ENCODE measurements at regions not wholly inside any gene's neighbourhood (a gene's known extent, or its start where the extent isn't known, plus 50 kb on each side); places are given as distances from the start of the nearest gene placed in this dataset.

DNA sequence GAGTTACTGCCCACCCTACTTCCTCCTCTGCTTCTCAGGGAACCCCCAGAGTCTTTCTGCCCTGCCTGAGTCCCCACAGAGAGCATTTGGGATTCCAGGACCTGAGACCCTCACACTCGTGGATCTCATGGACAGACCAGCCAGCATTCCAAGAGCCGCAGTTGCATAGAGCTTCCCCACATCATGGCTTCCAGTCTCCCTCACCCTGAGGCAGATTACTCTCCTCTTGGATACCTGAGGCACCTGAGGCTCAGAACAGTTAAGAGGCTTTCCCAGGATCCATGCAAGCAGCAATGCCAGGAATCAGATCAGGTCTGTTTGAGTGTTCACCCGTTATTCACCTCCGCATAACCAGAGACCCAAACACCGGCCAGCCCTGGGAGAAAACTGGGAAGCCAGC is 102.2 kb downstream of the TRIM29 start:
- TF ChIP-seq CTCF (IDR thresholded peaks at IDR 0.05) (no peak), POLR2A (IDR thresholded peaks at IDR 0.05) (no peak)
